ENCODE measurements at regions not wholly inside any gene's neighbourhood (a gene's known extent, or its start where the extent isn't known, plus 50 kb on each side); places are given as distances from the start of the nearest gene placed in this dataset.

DNA sequence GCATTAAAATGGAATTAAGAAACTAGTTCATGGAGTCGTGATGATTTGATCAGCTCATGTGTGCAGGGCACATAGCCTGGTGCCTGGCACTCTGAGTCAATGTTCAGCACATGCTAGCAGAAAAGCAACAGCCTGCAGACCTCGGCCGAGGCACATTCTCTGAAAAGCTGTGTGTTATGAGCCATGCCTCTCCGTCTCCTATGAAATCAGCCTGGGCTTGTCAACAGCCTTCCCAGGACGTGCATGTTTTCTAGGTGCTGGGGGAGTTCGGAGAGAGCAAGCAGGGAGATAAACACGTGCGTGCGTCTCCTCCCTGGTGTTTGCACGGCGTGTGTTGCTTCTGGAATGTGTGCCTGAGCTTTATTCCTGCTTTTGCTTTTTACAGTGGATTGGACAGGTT lies 207.8 kb upstream of the KCNG1 start:
- intact Hi-C loops (cut with DNase I): no loop called here
- Histone ChIP-seq H3K36me3 (ENCODE audit: control insufficient read depth in 2 of 3, insufficient read depth in 3 of 3, low read length in 3 of 3) (no peaks in the 10 kb centered on the region), H3K9me3 (ENCODE audit: control insufficient read depth in 2 of 3, insufficient read depth in 1 of 3, low read length in 3 of 3) (peaks cover 0 to 3% (median 0%) of the 10 kb centered on the region in 3 donors), H3K4me1 (ENCODE audit: control insufficient read depth in 2 of 3, insufficient read depth in 2 of 3, low read depth in 1 of 3, low read length in 3 of 3) (no peaks in the 10 kb centered on the region), H3K27me3 (ENCODE audit: control insufficient read depth, insufficient read depth, low read length) (no peaks in the 10 kb centered on the region), H3K27ac (ENCODE audit: low read depth in 2 of 2, low read length in 2 of 2) (no peak overlapping the region), H3K9ac (ENCODE audit: low read length in 3 of 3) (no peak overlapping the region), H3K4me3 (ENCODE audit: low read length in 3 of 3) (no peak overlapping the region)
- DNase-seq (no peak), FAIRE-seq (no peak)
- TF ChIP-seq, protein P1, sequence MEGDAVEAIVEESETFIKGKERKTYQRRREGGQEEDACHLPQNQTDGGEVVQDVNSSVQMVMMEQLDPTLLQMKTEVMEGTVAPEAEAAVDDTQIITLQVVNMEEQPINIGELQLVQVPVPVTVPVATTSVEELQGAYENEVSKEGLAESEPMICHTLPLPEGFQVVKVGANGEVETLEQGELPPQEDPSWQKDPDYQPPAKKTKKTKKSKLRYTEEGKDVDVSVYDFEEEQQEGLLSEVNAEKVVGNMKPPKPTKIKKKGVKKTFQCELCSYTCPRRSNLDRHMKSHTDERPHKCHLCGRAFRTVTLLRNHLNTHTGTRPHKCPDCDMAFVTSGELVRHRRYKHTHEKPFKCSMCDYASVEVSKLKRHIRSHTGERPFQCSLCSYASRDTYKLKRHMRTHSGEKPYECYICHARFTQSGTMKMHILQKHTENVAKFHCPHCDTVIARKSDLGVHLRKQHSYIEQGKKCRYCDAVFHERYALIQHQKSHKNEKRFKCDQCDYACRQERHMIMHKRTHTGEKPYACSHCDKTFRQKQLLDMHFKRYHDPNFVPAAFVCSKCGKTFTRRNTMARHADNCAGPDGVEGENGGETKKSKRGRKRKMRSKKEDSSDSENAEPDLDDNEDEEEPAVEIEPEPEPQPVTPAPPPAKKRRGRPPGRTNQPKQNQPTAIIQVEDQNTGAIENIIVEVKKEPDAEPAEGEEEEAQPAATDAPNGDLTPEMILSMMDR (IDR thresholded peaks at IDR 0.05; ENCODE audit: borderline replicate concordance, extremely low read depth, insufficient read depth): no peak

DNA sequence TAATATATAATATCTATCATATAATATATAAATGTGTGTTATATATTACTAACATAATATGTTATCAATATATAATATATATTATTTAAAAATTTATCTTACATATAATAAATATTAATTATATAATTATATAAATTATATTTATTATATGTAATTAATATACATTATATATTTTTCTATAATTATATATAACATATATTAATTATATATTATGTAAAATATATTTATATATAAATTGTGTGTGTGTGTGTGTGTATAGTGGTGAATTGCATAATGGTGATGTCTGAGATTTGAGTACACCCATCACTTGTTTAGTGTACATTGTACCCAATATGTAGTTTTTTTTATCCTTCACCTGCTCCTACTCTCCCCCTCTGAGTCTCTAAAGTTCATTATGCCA lies 205.9 kb upstream of the KCNG1 start:
- DNase-seq (no peak), FAIRE-seq (peak; percentile 99)
- H3K9me3 ChIP-seq (ENCODE audit: control insufficient read depth in 2 of 3, insufficient read depth in 1 of 3, low read length in 3 of 3): peaks cover 0 to under 1% (median 0%) of the 10 kb centered on the region in 3 donors
- H3K36me3 ChIP-seq (ENCODE audit: control insufficient read depth in 2 of 3, insufficient read depth in 3 of 3, low read length in 3 of 3): no peaks in the 10 kb centered on the region
- TF ChIP-seq, protein P1 (IDR thresholded peaks at IDR 0.05; ENCODE audit: borderline replicate concordance, extremely low read depth, insufficient read depth): no peak
- no peaks in the 10 kb centered on the region for H3K4me1 ChIP-seq (ENCODE audit: control insufficient read depth in 2 of 3, insufficient read depth in 2 of 3, low read depth in 1 of 3, low read length in 3 of 3)
- no peak overlapping the region for H3K27ac ChIP-seq (ENCODE audit: low read depth in 2 of 2, low read length in 2 of 2)
- H3K9ac ChIP-seq (ENCODE audit: low read length in 3 of 3): no peak overlapping the region
- no peak overlapping the region for H3K4me3 ChIP-seq (ENCODE audit: low read length in 3 of 3)
- intact Hi-C loops (cut with DNase I): no loop called here
- H3K27me3 ChIP-seq (ENCODE audit: control insufficient read depth, insufficient read depth, low read length): no peaks in the 10 kb centered on the region

DNA sequence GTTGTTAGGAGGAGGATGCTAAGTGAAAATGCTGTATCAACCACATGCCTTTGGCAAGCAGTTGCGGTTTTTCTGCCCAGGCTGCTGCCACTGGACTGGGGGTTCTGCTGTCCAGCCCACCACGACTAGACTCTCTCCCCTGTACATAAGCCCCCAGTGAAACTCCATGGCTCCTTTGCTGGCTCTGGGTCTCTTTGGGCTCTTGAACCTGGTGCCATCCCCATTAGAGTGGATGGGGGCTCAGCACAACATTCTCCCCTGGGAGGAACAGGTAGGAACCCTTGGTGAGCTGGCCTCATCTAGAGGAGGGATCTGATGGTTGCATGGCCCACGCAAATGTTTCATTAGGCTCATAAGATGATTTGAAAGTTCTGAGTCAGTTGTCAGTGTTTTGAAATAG lies 204.8 kb upstream of the KCNG1 start:
- Histone ChIP-seq H3K4me1 (ENCODE audit: control insufficient read depth in 2 of 3, insufficient read depth in 2 of 3, low read depth in 1 of 3, low read length in 3 of 3) (no peaks in the 10 kb centered on the region), H3K4me3 (ENCODE audit: low read length in 3 of 3) (no peak overlapping the region), H3K27ac (ENCODE audit: low read depth in 2 of 2, low read length in 2 of 2) (no peak overlapping the region), H3K9me3 (ENCODE audit: control insufficient read depth in 2 of 3, insufficient read depth in 1 of 3, low read length in 3 of 3) (no peaks in the 10 kb centered on the region), H3K9ac (ENCODE audit: low read length in 3 of 3) (no peak overlapping the region), H3K36me3 (ENCODE audit: control insufficient read depth in 2 of 3, insufficient read depth in 3 of 3, low read length in 3 of 3) (no peaks in the 10 kb centered on the region), H3K27me3 (ENCODE audit: control insufficient read depth, insufficient read depth, low read length) (no peaks in the 10 kb centered on the region)
- DNase-seq (no peak), FAIRE-seq (no peak)
- TF ChIP-seq, protein P1 (IDR thresholded peaks at IDR 0.05; ENCODE audit: borderline replicate concordance, extremely low read depth, insufficient read depth): no peak
- intact Hi-C loops (cut with DNase I): no loop called here

- H3K27me3 ChIP-seq (ENCODE audit: control insufficient read depth, insufficient read depth, low read length): peaks cover 3% of the 10 kb centered on the region
- TF ChIP-seq, protein P1 (IDR thresholded peaks at IDR 0.05; ENCODE audit: borderline replicate concordance, extremely low read depth, insufficient read depth): no peak
- intact Hi-C loops (cut with DNase I): no loop called here
- FAIRE-seq (no peak), DNase-seq (no peak)
- H3K9ac ChIP-seq (ENCODE audit: low read length in 3 of 3): no peak overlapping the region
- H3K4me1 ChIP-seq (ENCODE audit: control insufficient read depth in 2 of 3, insufficient read depth in 2 of 3, low read depth in 1 of 3, low read length in 3 of 3): no peaks in the 10 kb centered on the region
- no peak overlapping the region for H3K27ac ChIP-seq (ENCODE audit: low read depth in 2 of 2, low read length in 2 of 2)
- no peaks in the 10 kb centered on the region for H3K9me3 ChIP-seq (ENCODE audit: control insufficient read depth in 2 of 3, insufficient read depth in 1 of 3, low read length in 3 of 3)
- no peaks in the 10 kb centered on the region for H3K36me3 ChIP-seq (ENCODE audit: control insufficient read depth in 2 of 3, insufficient read depth in 3 of 3, low read length in 3 of 3)
- H3K4me3 ChIP-seq (ENCODE audit: low read length in 3 of 3): no peak overlapping the region
Measured at GRCh38 chr20:51223183-51223720, 200.3 kb upstream of the KCNG1 start.
